Calu3 (cell line): ENCODE measurements at regions not wholly inside any gene's neighbourhood (a gene's known extent, or its start where the extent isn't known, plus 50 kb on each side); places are given as distances from the start of the nearest gene placed in this dataset.
A peak's percentile ranks its signal among the peaks of the same experiment; 100 is the strongest.

ENCODE experiments used
- BruUV-seq: library from RNA; stranded (reverse); fragments of 400-500 nt; replicated peaks from 2 replicates; lab custom pipeline; 2021; lab: Mats Ljungman, UMichigan
- CTCF ChIA-PET: fragments of 300-600 bp; sonication (Branson Sonifier 250); formaldehyde crosslinking; loops from one replicate; lab custom pipeline; 2022; ENCODE audit warnings: antibody characterized with exemption; lab: Charles Lee
- DNase-seq: peaks from one replicate; pipeline ENCODE4 v3.0.0; 2022
- H3K27ac Mint-ChIP-seq: one replicate; pipeline ENCODE4 v1.8.0; 2022; ENCODE audit warnings: mixed read lengths; ENCODE audit not compliant: unreplicated experiment
- H3K27me3 Mint-ChIP-seq: one replicate; pipeline ENCODE4 v1.8.0; 2022; ENCODE audit warnings: mixed read lengths; ENCODE audit not compliant: unreplicated experiment
- H3K36me3 Mint-ChIP-seq: one replicate; pipeline ENCODE4 v1.8.0; 2022; ENCODE audit warnings: mild to moderate bottlenecking, moderate library complexity, mixed read lengths; ENCODE audit not compliant: insufficient read depth, unreplicated experiment
- H3K4me1 Mint-ChIP-seq: one replicate; pipeline ENCODE4 v1.8.0; 2022; ENCODE audit warnings: mild to moderate bottlenecking, low read depth, mixed read lengths; ENCODE audit not compliant: unreplicated experiment
- H3K4me3 Mint-ChIP-seq: one replicate; pipeline ENCODE4 v1.8.0; 2022; ENCODE audit warnings: mild to moderate bottlenecking, low read depth, moderate library complexity, mixed read lengths; ENCODE audit not compliant: unreplicated experiment
- H3K9me3 Mint-ChIP-seq: one replicate; pipeline ENCODE4 v1.8.0; 2022; ENCODE audit warnings: low read depth, mixed read lengths; ENCODE audit not compliant: unreplicated experiment
- intact Hi-C: fragments of 100-400 bp; cut with micrococcal nuclease; formaldehyde crosslinking; loops from one replicate; pipeline ENCODE4 v1.10.0; 2022; ENCODE audit not compliant: unreplicated experiment
- TF ChIP-seq, protein P1 (sequence below): fragments of 200-600 bp; IDR thresholded peaks from one replicate; pipeline ENCODE4 v1.8.0; 2022; ENCODE audit warnings: antibody characterized with exemption; ENCODE audit not compliant: unreplicated experiment

DNA sequence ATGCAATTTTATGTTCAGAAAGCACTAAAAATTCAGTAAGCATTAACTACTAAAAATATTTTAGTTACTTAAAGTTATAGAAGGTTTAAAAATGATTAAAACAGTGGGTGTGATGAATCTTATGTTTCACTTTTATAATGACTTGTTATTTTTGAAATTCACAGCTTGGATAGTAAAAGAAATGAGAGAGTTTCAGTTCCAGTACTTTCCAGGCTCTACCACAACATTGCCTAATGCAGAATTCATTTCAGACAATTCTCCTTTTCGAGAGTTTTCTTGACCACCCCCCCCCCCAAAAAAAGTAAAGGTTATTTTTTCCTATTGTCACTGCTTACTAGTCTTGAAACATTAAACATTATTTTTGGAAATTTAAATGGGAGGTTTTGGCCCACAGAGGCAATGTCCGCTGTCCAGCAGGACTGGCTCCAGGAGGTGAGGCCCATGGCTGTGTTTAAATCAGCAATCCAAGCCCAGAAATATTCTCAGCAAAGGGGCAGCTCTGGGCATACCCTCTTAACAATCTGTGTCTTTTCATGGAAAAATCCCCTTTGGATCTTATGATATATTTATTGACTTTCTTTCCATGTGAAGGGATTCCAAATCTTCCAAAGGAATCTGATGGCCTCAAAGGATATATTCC lies 519.9 kb downstream of the MAFB start:
- Mint-ChIP-seq H3K27ac (no peak overlapping the region), H3K27me3 (no peaks in the 10 kb centered on the region), H3K4me1 (no peaks in the 10 kb centered on the region), H3K36me3 (no peaks in the 10 kb centered on the region), H3K4me3 (no peak overlapping the region), H3K9me3 (no peaks in the 10 kb centered on the region)
- intact Hi-C loops = no loop called here
- no peak for DNase-seq
- no TSS peak for BruUV-seq
- TF ChIP-seq, protein P1, sequence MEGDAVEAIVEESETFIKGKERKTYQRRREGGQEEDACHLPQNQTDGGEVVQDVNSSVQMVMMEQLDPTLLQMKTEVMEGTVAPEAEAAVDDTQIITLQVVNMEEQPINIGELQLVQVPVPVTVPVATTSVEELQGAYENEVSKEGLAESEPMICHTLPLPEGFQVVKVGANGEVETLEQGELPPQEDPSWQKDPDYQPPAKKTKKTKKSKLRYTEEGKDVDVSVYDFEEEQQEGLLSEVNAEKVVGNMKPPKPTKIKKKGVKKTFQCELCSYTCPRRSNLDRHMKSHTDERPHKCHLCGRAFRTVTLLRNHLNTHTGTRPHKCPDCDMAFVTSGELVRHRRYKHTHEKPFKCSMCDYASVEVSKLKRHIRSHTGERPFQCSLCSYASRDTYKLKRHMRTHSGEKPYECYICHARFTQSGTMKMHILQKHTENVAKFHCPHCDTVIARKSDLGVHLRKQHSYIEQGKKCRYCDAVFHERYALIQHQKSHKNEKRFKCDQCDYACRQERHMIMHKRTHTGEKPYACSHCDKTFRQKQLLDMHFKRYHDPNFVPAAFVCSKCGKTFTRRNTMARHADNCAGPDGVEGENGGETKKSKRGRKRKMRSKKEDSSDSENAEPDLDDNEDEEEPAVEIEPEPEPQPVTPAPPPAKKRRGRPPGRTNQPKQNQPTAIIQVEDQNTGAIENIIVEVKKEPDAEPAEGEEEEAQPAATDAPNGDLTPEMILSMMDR = no peak
- CTCF ChIA-PET = no interaction called here

DNA sequence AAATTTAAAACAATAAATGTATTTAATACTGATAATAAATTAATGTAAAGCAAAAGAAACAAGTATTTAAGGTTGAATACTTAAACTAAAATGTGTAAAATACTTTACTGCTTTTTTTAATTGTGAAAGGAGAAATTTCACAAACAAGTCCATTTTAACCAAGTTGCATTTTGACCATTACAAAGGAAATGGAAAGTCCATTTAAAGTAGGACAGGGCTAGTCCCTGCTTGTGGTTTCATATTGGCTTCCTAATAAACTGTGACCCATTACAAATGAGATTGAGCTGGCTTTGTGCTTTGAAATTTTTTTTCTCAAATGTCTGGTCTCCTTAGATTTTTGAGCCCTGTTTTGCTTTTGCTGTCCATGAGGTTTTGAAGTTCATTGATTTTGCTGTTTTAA lies 527.6 kb downstream of the MAFB start:
- H3K9me3 Mint-ChIP-seq = no peaks in the 10 kb centered on the region
- no peaks in the 10 kb centered on the region for H3K4me1 Mint-ChIP-seq
- H3K4me3 Mint-ChIP-seq = no peak overlapping the region
- intact Hi-C loops = loop anchor here (5.0 kb wide), 1 partner anchor 801 kb away; no protein-coding TSS in a partner anchor
- no TSS peak for BruUV-seq
- DNase-seq = no peak
- TF ChIP-seq, protein P1 = no peak
- H3K27ac Mint-ChIP-seq = no peak overlapping the region
- no peaks in the 10 kb centered on the region for H3K36me3 Mint-ChIP-seq
- CTCF ChIA-PET = no interaction called here
- no peaks in the 10 kb centered on the region for H3K27me3 Mint-ChIP-seq

DNA sequence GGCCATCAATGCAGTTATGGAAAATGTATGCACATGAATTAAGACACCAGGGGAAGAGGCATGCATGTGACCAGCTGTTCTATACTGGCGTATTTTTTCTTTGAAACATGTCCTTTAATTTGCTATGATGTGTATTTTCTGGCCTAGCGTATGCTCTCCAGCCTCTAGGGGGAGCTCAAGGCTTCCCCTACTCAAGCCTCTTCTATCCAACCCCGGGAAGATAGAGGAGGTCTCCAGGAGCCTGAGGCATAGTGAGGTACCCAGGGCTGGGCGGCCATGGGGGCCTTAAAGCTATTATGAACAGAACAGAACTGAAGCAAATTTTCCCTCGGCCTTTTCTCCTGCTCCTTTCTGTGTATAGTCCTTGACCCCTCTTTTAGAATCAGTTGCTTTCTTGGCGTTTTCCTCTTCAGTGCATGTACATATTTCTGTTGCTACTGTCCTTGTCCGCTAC lies 528.9 kb downstream of the MAFB start:
- Mint-ChIP-seq H3K36me3 (no peaks in the 10 kb centered on the region), H3K9me3 (no peaks in the 10 kb centered on the region)
- CTCF ChIA-PET = interaction anchor here (1.0 kb wide), 2 partner anchors 16 to 803 kb away, joined by 3 read pairs; no protein-coding TSS in a partner anchor

DNA sequence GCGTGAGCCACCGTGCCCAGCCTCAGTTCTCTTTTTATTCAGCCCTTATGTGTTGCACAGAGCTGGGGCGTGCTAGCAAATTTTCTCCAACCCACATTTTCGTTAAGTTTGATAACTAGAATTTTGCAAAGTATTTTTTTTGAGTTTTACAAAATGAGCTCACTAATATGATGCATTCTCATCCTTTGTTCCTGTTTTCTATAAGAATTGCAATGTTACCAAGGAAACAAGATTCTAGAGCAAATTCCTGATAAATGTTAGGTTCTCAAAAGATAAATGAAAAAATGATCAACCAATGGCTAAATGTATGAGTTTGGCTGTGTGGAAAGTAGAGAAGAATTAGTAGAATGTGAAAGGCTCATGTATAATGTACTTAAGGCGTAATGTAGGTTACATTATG lies 529.8 kb downstream of the MAFB start:
- no TSS peak for BruUV-seq
- no peak for DNase-seq
- Mint-ChIP-seq H3K4me1 (no peaks in the 10 kb centered on the region), H3K9me3 (no peaks in the 10 kb centered on the region), H3K4me3 (no peak overlapping the region), H3K27ac (no peak overlapping the region), H3K36me3 (no peaks in the 10 kb centered on the region), H3K27me3 (no peaks in the 10 kb centered on the region)
- intact Hi-C loops = no loop called here
- TF ChIP-seq, protein P1 = no peak
- CTCF ChIA-PET = no interaction called here

More for the DNA sequence above, 528.9 kb downstream of the MAFB start:
- DNase-seq = peak; percentile 55
- TF ChIP-seq, protein P1 = peak; percentile 69
- intact Hi-C loops = loop anchor here (1.0 to 5.0 kb wide), 2 partner anchors 532 to 802 kb away; no protein-coding TSS in a partner anchor
- H3K4me3 Mint-ChIP-seq = no peak overlapping the region
- BruUV-seq = no TSS peak
- H3K27ac Mint-ChIP-seq = no peak overlapping the region
- no peaks in the 10 kb centered on the region for H3K4me1 Mint-ChIP-seq
- no peaks in the 10 kb centered on the region for H3K27me3 Mint-ChIP-seq
